ENCODE measurements at regions not wholly inside any gene's neighbourhood (a gene's known extent, or its start where the extent isn't known, plus 50 kb on each side); places are given as distances from the start of the nearest gene placed in this dataset.

- no peak overlapping the region for H3K4me3 ChIP-seq (ENCODE audit: low read depth, low read length)
- TF ChIP-seq, protein P1, sequence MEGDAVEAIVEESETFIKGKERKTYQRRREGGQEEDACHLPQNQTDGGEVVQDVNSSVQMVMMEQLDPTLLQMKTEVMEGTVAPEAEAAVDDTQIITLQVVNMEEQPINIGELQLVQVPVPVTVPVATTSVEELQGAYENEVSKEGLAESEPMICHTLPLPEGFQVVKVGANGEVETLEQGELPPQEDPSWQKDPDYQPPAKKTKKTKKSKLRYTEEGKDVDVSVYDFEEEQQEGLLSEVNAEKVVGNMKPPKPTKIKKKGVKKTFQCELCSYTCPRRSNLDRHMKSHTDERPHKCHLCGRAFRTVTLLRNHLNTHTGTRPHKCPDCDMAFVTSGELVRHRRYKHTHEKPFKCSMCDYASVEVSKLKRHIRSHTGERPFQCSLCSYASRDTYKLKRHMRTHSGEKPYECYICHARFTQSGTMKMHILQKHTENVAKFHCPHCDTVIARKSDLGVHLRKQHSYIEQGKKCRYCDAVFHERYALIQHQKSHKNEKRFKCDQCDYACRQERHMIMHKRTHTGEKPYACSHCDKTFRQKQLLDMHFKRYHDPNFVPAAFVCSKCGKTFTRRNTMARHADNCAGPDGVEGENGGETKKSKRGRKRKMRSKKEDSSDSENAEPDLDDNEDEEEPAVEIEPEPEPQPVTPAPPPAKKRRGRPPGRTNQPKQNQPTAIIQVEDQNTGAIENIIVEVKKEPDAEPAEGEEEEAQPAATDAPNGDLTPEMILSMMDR (IDR thresholded peaks at IDR 0.05; ENCODE audit: borderline replicate concordance, insufficient read depth, low read depth, low read length): peak; percentile 31; the same call in 1 of the 2 replicates
Observed at GRCh38 chr15:81813215-81813614, 232.6 kb downstream of the MEX3B start.

GRCh38 chr15:81812456-81812855, 233.4 kb downstream of the MEX3B start:
- H3K4me3 ChIP-seq (ENCODE audit: low read depth, low read length): no peak overlapping the region
- TF ChIP-seq, protein P1 (IDR thresholded peaks at IDR 0.05; ENCODE audit: borderline replicate concordance, insufficient read depth, low read depth, low read length): no peak

DNA sequence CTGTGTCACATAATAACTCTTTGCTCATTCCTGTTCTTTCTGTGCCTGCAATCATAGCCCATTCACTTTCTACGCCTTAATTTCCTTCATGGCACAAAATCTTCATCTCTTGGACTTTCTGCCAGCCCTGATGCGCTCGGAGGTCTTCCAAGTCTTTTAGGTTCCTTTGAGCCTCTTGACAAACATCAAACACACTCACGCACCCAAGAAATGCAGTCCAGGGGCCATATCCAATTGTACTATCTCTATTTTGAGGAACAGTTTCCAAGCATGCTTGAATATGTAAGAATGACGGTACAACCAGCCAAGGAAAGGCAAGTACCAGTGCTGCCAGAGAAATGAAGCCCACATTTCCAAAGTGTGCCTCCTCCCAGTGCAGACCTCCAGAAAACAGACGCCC, 234.1 kb downstream of the MEX3B start:
- TF ChIP-seq, protein P1 (IDR thresholded peaks at IDR 0.05; ENCODE audit: borderline replicate concordance, insufficient read depth, low read depth, low read length): no peak
- no peak overlapping the region for H3K4me3 ChIP-seq (ENCODE audit: low read depth, low read length)

DNA sequence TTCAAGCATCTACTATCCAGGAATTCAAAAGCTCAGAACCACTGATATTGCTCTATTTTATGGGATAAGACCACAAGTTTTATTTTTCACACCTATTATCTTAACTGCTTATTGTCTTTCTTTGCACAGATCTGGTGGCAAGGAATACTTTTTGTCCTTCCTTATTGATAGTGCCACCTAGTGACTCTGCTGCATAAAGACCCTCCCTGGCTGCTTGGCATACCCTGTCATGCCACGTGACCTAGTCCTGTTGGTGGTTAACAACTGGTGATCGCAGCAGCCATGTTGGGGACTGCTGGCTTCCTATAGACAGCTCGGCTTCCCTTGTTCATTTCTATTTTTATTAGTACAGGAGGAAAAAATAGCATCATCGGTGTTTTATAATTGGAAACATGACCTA, 236.3 kb downstream of the MEX3B start:
- TF ChIP-seq, protein P1 (IDR thresholded peaks at IDR 0.05; ENCODE audit: borderline replicate concordance, insufficient read depth, low read depth, low read length): peak; percentile 14; the same call in 1 of the 2 replicates
- no peak overlapping the region for H3K4me3 ChIP-seq (ENCODE audit: low read depth, low read length)

DNA sequence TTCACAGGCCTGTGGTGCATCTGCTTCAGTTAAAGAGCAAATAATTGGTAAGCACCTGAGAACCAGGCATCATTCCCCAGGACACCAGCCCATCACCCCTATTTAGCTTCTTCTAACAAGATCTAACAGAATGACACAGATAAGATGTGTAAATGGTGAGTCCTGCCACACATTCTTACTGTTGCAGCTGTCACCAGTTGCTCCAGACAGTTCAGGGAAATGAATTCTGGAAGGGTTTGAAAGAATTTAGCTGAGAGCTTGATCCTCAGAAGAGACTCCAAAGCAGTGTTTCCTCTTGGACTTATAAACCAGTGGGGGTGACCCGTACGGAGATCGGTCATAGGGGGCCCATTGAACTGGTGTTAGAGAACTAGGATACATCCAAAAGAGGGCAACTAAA, 238.0 kb downstream of the MEX3B start:
- H3K4me3 ChIP-seq (ENCODE audit: low read depth, low read length): no peak overlapping the region
- TF ChIP-seq, protein P1 (IDR thresholded peaks at IDR 0.05; ENCODE audit: borderline replicate concordance, insufficient read depth, low read depth, low read length): no peak

GRCh38 chr15:81807186-81807585, 238.6 kb downstream of the MEX3B start:
- TF ChIP-seq, protein P1 (IDR thresholded peaks at IDR 0.05; ENCODE audit: borderline replicate concordance, insufficient read depth, low read depth, low read length): no peak
- no peak overlapping the region for H3K4me3 ChIP-seq (ENCODE audit: low read depth, low read length)

DNA sequence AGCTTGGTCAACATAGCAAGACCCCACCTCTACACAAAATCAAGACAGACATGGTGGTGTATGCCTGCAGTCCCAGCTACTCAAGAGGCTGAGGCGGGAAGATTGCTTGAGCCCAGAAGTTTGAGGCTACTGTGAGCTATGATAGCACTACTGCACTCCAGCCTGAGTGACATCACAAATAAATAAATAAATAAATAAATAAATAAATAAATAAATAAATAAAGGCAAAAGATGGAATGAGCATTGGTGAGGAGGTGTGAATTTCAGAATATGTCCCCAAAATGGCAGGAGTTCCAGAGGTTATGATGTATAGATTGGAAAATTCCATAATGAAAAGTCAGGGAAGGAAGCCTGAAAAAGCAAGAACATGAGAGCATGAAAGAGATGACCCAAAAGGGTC, 249.9 kb downstream of the MEX3B start:
- TF ChIP-seq, protein P1 (IDR thresholded peaks at IDR 0.05; ENCODE audit: borderline replicate concordance, insufficient read depth, low read depth, low read length): no peak

More for the DNA sequence above, 249.9 kb downstream of the MEX3B start:
- H3K4me3 ChIP-seq (ENCODE audit: low read depth, low read length): no peak overlapping the region
